Ascending aorta (tissue), 2 donors: ENCODE measurements at regions not wholly inside any gene's neighbourhood (a gene's known extent, or its start where the extent isn't known, plus 50 kb on each side); places are given as distances from the start of the nearest gene placed in this dataset.

Experiments used
- DNase-seq, 2 donors: peaks; one replicate each; pipeline ENCODE4 v3.0.0-alpha.2; 2019; ENCODE audit warnings: low spot score in 2 of 2
- H3K27ac ChIP-seq, 2 donors: fragments of 200-600 bp; sonication (generic); one replicate each; pipeline ENCODE4 v1.5.1; 2016 to 2017; ENCODE audit warnings: mild to moderate bottlenecking in 1 of 2
- H3K27me3 ChIP-seq: fragments of 200-600 bp; sonication (generic); one replicate; pipeline ENCODE4 v1.5.1; 2017
- H3K36me3 ChIP-seq, 2 donors: fragments of 200-600 bp; sonication (generic); one replicate each; pipeline ENCODE4 v1.5.1; 2016
- H3K4me1 ChIP-seq, 2 donors: fragments of 200-600 bp; sonication (generic); one replicate each; pipeline ENCODE4 v1.5.1; 2016 to 2017; ENCODE audit warnings: mild to moderate bottlenecking in 1 of 2
- H3K4me3 ChIP-seq, 2 donors: fragments of 200-600 bp; sonication (generic); one replicate each; pipeline ENCODE4 v1.5.1; 2016 to 2017; ENCODE audit warnings: mild to moderate bottlenecking in 1 of 2
- H3K9me3 ChIP-seq, 2 donors: fragments of 200-600 bp; sonication (generic); one replicate each; pipeline ENCODE4 v1.5.1; 2016
- CTCF ChIP-seq, 3 experiments: fragments of 200-600 bp in 2 of 3; fragments of 450-650 bp in 1 of 3; sonication (generic) in 2 of 3; IDR thresholded peaks; one replicate each; pipeline ENCODE4 v1.5.1; 2016 to 2019; ENCODE audit warnings: antibody characterized with exemption in 3 of 3, mild to moderate bottlenecking in 1 of 3, moderate library complexity in 1 of 3
- intact Hi-C: fragments of 100-400 bp; cut with DNase I; formaldehyde crosslinking; loops from one replicate; pipeline ENCODE4 v1.15.1; 2023

GRCh38 chr7:3206101-3206500, 95.0 kb upstream of the SDK1 start:
- Histone ChIP-seq H3K4me1 (no peaks in the 10 kb centered on the region), H3K4me3 (no peak overlapping the region), H3K9me3 (no peaks in the 10 kb centered on the region), H3K27ac (no peak overlapping the region), H3K27me3 (no peaks in the 10 kb centered on the region), H3K36me3 (no peaks in the 10 kb centered on the region)
- intact Hi-C loops: no loop called here
- no peak for TF ChIP-seq CTCF (IDR thresholded peaks at IDR 0.05)
- peak in 1 of 2 donors; percentile 46 for DNase-seq

GRCh38 chr7:3206771-3207191, 94.3 kb upstream of the SDK1 start:
- Histone ChIP-seq H3K27ac (no peak overlapping the region), H3K27me3 (no peaks in the 10 kb centered on the region), H3K4me1 (no peaks in the 10 kb centered on the region), H3K36me3 (no peaks in the 10 kb centered on the region), H3K9me3 (no peaks in the 10 kb centered on the region), H3K4me3 (no peak overlapping the region)
- no peak for TF ChIP-seq CTCF (IDR thresholded peaks at IDR 0.05)
- intact Hi-C loops: no loop called here
- DNase-seq: peak in 1 of 2 donors; percentile 35

GRCh38 chr7:3207387-3207902, 93.6 kb upstream of the SDK1 start:
- intact Hi-C loops: no loop called here
- no peak for TF ChIP-seq CTCF (IDR thresholded peaks at IDR 0.05)
- Histone ChIP-seq H3K27me3 (no peaks in the 10 kb centered on the region), H3K9me3 (no peaks in the 10 kb centered on the region), H3K4me3 (no peak overlapping the region), H3K4me1 (no peaks in the 10 kb centered on the region), H3K27ac (no peak overlapping the region), H3K36me3 (no peaks in the 10 kb centered on the region)
- peak in 1 of 2 donors; percentile 13 for DNase-seq

GRCh38 chr7:3210531-3210930, 90.5 kb upstream of the SDK1 start:
- no peaks in the 10 kb centered on the region for H3K27me3 ChIP-seq
- intact Hi-C loops: loop anchor here (10.0 kb wide), 1 partner anchor 126 kb away; no protein-coding TSS in a partner anchor
- peak in 1 of 2 donors; percentile 57 for DNase-seq
- no peak overlapping the region for H3K27ac ChIP-seq
- no peaks in the 10 kb centered on the region for H3K9me3 ChIP-seq
- no peak overlapping the region for H3K4me3 ChIP-seq
- H3K36me3 ChIP-seq: no peaks in the 10 kb centered on the region
- no peaks in the 10 kb centered on the region for H3K4me1 ChIP-seq
- peak in 1 of 3 experiments; percentile 22 for TF ChIP-seq CTCF (IDR thresholded peaks at IDR 0.05)

GRCh38 chr7:3214090-3214413, 87.0 kb upstream of the SDK1 start:
- Histone ChIP-seq H3K27ac (no peak overlapping the region), H3K9me3 (no peaks in the 10 kb centered on the region), H3K4me3 (no peak overlapping the region), H3K27me3 (no peaks in the 10 kb centered on the region), H3K36me3 (no peaks in the 10 kb centered on the region), H3K4me1 (peaks cover 10 to 18% of the 10 kb centered on the region in 2 donors)
- intact Hi-C loops: loop anchor here (10.0 kb wide), 1 partner anchor 129 kb away; no protein-coding TSS in a partner anchor
- TF ChIP-seq CTCF (IDR thresholded peaks at IDR 0.05): no peak
- no peak for DNase-seq
